Esophagus squamous epithelium (tissue), 4 donors: ENCODE measurements at regions not wholly inside any gene's neighbourhood (a gene's known extent, or its start where the extent isn't known, plus 50 kb on each side); places are given as distances from the start of the nearest gene placed in this dataset.

ENCODE experiments used
- POLR2A ChIP-seq, 4 donors: fragments of 450-650 bp; IDR thresholded peaks; one replicate each; pipeline ENCODE4 v1.6.1; 2017; ENCODE audit warnings: antibody characterized with exemption in 4 of 4, mild to moderate bottlenecking in 4 of 4, moderate library complexity in 3 of 4
- TF ChIP-seq, protein P1 (sequence below), 6 experiments: fragments of 450-650 bp in 4 of 6; fragments of 200-600 bp in 2 of 6; sonication (generic) in 2 of 6; IDR thresholded peaks; one replicate each; pipeline ENCODE4 v1.5.1; 2016 to 2019; ENCODE audit warnings: antibody characterized with exemption in 6 of 6, mild to moderate bottlenecking in 4 of 6, moderate library complexity in 4 of 6

DNA sequence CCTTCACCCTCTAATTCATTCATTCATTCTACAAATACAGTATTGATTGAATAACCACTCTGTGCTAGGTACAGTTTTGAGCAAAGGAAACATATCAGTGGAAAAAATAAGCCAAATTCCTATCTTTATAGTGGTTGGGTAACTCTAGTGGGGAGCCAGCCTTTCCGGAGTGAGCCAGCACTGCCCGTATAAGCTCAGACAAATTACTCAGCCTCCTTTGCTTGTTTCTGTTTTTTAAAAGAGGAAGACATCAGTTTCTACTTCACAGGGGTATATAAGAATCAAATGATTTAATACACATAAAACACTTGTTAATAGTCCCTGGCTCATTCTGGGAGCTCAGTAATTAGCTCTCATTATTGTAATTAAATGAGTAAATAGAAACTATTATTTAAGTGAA, 238.2 kb upstream of the MAD2L1 start:
- TF ChIP-seq, protein P1, sequence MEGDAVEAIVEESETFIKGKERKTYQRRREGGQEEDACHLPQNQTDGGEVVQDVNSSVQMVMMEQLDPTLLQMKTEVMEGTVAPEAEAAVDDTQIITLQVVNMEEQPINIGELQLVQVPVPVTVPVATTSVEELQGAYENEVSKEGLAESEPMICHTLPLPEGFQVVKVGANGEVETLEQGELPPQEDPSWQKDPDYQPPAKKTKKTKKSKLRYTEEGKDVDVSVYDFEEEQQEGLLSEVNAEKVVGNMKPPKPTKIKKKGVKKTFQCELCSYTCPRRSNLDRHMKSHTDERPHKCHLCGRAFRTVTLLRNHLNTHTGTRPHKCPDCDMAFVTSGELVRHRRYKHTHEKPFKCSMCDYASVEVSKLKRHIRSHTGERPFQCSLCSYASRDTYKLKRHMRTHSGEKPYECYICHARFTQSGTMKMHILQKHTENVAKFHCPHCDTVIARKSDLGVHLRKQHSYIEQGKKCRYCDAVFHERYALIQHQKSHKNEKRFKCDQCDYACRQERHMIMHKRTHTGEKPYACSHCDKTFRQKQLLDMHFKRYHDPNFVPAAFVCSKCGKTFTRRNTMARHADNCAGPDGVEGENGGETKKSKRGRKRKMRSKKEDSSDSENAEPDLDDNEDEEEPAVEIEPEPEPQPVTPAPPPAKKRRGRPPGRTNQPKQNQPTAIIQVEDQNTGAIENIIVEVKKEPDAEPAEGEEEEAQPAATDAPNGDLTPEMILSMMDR (IDR thresholded peaks at IDR 0.05) = no peak
- TF ChIP-seq POLR2A (IDR thresholded peaks at IDR 0.05) = no peak
